ENCODE measurements at regions not wholly inside any gene's neighbourhood (a gene's known extent, or its start where the extent isn't known, plus 50 kb on each side); places are given as distances from the start of the nearest gene placed in this dataset.

DNA sequence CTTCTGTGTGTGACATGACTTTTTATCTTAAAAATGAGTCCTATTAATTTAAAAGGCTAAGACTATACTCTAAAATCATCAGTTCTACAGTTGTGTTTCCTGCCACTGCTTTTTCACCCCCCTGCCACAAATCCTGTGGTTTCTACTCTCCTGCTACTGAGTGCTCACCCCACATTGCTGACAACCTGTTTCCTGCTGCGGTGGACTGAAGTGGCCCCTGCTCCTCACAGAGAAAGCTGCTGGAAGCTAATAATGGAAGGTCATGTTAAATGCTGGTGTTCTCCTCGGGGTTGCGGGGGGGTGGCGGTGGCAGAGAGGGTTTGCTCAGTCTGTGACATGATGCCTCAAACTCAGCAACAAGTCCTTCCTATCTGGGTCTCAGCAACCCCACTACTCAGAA is 113.2 kb upstream of the INHBA start:
- DNase-seq = no peak
- TF ChIP-seq, protein P1, sequence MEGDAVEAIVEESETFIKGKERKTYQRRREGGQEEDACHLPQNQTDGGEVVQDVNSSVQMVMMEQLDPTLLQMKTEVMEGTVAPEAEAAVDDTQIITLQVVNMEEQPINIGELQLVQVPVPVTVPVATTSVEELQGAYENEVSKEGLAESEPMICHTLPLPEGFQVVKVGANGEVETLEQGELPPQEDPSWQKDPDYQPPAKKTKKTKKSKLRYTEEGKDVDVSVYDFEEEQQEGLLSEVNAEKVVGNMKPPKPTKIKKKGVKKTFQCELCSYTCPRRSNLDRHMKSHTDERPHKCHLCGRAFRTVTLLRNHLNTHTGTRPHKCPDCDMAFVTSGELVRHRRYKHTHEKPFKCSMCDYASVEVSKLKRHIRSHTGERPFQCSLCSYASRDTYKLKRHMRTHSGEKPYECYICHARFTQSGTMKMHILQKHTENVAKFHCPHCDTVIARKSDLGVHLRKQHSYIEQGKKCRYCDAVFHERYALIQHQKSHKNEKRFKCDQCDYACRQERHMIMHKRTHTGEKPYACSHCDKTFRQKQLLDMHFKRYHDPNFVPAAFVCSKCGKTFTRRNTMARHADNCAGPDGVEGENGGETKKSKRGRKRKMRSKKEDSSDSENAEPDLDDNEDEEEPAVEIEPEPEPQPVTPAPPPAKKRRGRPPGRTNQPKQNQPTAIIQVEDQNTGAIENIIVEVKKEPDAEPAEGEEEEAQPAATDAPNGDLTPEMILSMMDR (IDR thresholded peaks at IDR 0.05; ENCODE audit: unreplicated experiment) = no peak
- Mint-ChIP-seq H3K4me3 (ENCODE audit: low read depth, unreplicated experiment) (no peak overlapping the region), H3K9me3 (ENCODE audit: low read depth, unreplicated experiment) (no peaks in the 10 kb centered on the region), H3K4me1 (ENCODE audit: low read depth, unreplicated experiment) (no peaks in the 10 kb centered on the region), H3K27me3 (ENCODE audit: unreplicated experiment) (peaks cover 51% of the 10 kb centered on the region), H3K27ac (ENCODE audit: unreplicated experiment) (no peak overlapping the region), H3K36me3 (ENCODE audit: insufficient read depth, unreplicated experiment) (no peaks in the 10 kb centered on the region)
- intact Hi-C loops (cut with micrococcal nuclease; ENCODE audit: unreplicated experiment) = no loop called here
- CTCF ChIA-PET = no interaction called here
- no TSS peak for BruUV-seq (replicated peaks)

DNA sequence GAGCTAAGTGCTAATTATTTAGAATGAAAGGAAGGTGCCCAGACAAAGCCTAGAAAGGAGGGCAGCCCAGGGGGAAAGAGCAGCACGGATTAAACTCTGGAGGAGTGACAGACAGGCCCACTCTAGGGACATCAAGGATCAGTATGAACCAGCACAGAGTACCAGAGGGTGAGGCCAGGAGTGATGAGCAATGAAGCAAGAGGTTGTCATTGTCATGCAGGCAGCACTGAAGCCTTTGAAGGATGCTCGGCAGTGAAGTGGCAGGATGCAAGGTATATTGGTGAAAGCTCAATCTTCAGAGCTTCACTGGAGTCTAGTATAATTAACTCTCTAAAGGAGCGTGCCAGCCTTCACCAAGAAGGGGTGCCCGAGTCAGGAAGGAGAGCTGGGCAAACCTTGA is 112.0 kb upstream of the INHBA start:
- CTCF ChIA-PET = no interaction called here
- intact Hi-C loops (cut with micrococcal nuclease; ENCODE audit: unreplicated experiment) = no loop called here
- H3K4me3 Mint-ChIP-seq (ENCODE audit: low read depth, unreplicated experiment) = no peak overlapping the region

DNA sequence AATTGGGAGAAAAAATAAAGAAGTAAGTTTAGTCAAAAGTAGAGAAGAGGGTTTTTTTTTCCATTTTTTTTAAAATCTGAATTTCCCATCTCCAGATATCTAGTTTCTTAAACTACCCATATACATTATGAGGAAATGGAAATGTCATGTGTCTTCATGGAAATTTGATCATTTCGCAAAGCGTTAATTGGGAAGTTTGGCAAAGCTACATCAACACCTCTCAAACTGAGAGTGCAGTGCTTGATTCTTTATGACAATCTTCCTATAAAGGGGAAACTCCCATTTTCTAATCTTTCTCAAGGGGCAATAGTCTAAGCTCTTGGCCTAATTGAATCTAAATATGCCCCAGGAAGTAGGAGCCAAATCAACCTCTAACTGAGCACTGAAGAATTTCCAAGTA is 110.4 kb upstream of the INHBA start:
- no peaks in the 10 kb centered on the region for H3K4me1 Mint-ChIP-seq (ENCODE audit: low read depth, unreplicated experiment)
- no peak overlapping the region for H3K4me3 Mint-ChIP-seq (ENCODE audit: low read depth, unreplicated experiment)
- DNase-seq = no peak
- no peaks in the 10 kb centered on the region for H3K36me3 Mint-ChIP-seq (ENCODE audit: insufficient read depth, unreplicated experiment)
- TF ChIP-seq, protein P1 (IDR thresholded peaks at IDR 0.05; ENCODE audit: unreplicated experiment) = no peak
- no peaks in the 10 kb centered on the region for H3K9me3 Mint-ChIP-seq (ENCODE audit: low read depth, unreplicated experiment)
- CTCF ChIA-PET = no interaction called here
- peaks cover 60% of the 10 kb centered on the region for H3K27me3 Mint-ChIP-seq (ENCODE audit: unreplicated experiment)
- no TSS peak for BruUV-seq (replicated peaks)
- no peak overlapping the region for H3K27ac Mint-ChIP-seq (ENCODE audit: unreplicated experiment)
- intact Hi-C loops (cut with micrococcal nuclease; ENCODE audit: unreplicated experiment) = no loop called here

More for the DNA sequence above, 112.0 kb upstream of the INHBA start:
- no peak for DNase-seq
- TF ChIP-seq, protein P1 (IDR thresholded peaks at IDR 0.05; ENCODE audit: unreplicated experiment) = no peak
- no peaks in the 10 kb centered on the region for H3K36me3 Mint-ChIP-seq (ENCODE audit: insufficient read depth, unreplicated experiment)
- H3K9me3 Mint-ChIP-seq (ENCODE audit: low read depth, unreplicated experiment) = no peaks in the 10 kb centered on the region
- no peaks in the 10 kb centered on the region for H3K4me1 Mint-ChIP-seq (ENCODE audit: low read depth, unreplicated experiment)
- peaks cover 49% of the 10 kb centered on the region for H3K27me3 Mint-ChIP-seq (ENCODE audit: unreplicated experiment)
- no peak overlapping the region for H3K27ac Mint-ChIP-seq (ENCODE audit: unreplicated experiment)
- no TSS peak for BruUV-seq (replicated peaks)

DNA sequence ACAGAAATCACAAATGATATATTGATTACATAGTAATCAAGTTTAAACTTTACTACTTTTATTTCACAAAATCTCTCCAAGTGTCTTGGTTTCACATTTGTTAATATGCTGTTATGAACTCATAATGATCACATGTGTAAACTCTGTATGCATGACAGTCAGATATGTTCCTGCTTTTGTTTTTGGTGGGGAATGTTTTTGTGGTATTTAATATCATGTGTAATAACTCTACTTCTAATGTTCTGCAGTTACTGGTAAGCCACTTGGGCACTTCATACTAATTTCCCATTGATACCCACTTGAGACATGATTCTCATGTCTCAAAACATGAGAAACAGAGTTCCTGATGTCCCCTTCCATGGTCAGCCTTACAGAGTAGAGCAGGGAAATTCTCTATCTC is 109.1 kb upstream of the INHBA start:
- Mint-ChIP-seq H3K27ac (ENCODE audit: unreplicated experiment) (no peak overlapping the region), H3K27me3 (ENCODE audit: unreplicated experiment) (peaks cover 60% of the 10 kb centered on the region), H3K4me3 (ENCODE audit: low read depth, unreplicated experiment) (no peak overlapping the region), H3K4me1 (ENCODE audit: low read depth, unreplicated experiment) (no peaks in the 10 kb centered on the region), H3K9me3 (ENCODE audit: low read depth, unreplicated experiment) (no peaks in the 10 kb centered on the region), H3K36me3 (ENCODE audit: insufficient read depth, unreplicated experiment) (no peaks in the 10 kb centered on the region)
- TF ChIP-seq, protein P1 (IDR thresholded peaks at IDR 0.05; ENCODE audit: unreplicated experiment) = no peak
- intact Hi-C loops (cut with micrococcal nuclease; ENCODE audit: unreplicated experiment) = no loop called here
- BruUV-seq (replicated peaks) = no TSS peak
- CTCF ChIA-PET = interaction anchor here (0.6 kb wide), 1 partner anchor 1192 kb away, joined by 3 read pairs; no protein-coding TSS in a partner anchor
- DNase-seq = no peak

Data from Calu3 (cell line).